ENCODE measurements at regions not wholly inside any gene's neighbourhood (a gene's known extent, or its start where the extent isn't known, plus 50 kb on each side); places are given as distances from the start of the nearest gene placed in this dataset.

DNA sequence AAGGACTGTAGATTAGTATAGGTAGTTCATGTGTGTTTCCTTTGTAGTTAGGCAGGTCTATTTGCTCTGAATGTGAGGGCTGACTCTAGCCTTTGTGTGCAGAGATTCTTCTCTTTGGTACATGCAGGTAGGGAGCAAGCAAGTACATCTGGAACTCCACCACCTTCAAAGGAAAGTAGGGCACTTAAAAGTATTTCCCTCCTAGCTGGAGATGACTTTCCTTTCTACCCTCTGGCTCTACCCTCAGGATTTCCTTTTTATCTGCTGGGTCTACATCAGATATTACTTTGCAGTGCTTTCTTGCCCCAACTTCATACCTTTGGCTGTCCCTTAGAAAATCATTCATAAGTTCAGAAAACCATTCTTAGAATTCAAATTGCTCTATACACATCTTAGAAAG lies 91.7 kb upstream of the HIVEP3 start:
- intact Hi-C loops (cut with micrococcal nuclease): no loop called here
- Histone ChIP-seq H4K20me1 (replicated peaks; ENCODE audit: control insufficient read depth, insufficient read depth, low read length) (no peaks in the 10 kb centered on the region), H3K27me3 (ENCODE audit: control insufficient read depth in 2 of 2, insufficient read depth in 2 of 2, low read length in 2 of 2) (peaks cover 0 to 9% of the 10 kb centered on the region in 2 experiments; a peak in 1 of 5 replicates), H3K4me2 (ENCODE audit: insufficient read depth, low read length) (no peak overlapping the region), H3K36me3 (ENCODE audit: control insufficient read depth, insufficient read depth, low read length) (no peaks in the 10 kb centered on the region), H3K79me2 (ENCODE audit: control insufficient read depth, insufficient read depth, low read length) (no peaks in the 10 kb centered on the region), H3K9me3 (replicated peaks; ENCODE audit: control insufficient read depth, insufficient read depth, low read depth, low read length) (no peaks in the 10 kb centered on the region), H3K9me1 (ENCODE audit: control insufficient read depth, insufficient read depth, low read length) (no peaks in the 10 kb centered on the region), H3K4me3 (no peak overlapping the region), H3K27ac (ENCODE audit: extremely low read depth, low read depth, low read length) (no peak overlapping the region), H3K4me1 (replicated peaks in 1 of 2; ENCODE audit: control insufficient read depth in 2 of 2, insufficient read depth in 2 of 2, low read length in 2 of 2) (no peaks in the 10 kb centered on the region), H2AFZ (ENCODE audit: low read depth, low read length) (no peak overlapping the region), H3K9ac (ENCODE audit: insufficient read depth in 1 of 2, low read depth in 2 of 2, low read length in 2 of 2) (no peak overlapping the region)
- no peak for ATAC-seq
- ChIA-PET CTCF (ENCODE audit: low intra/inter-chr PET ratio) (no interaction called here), POLR2A (no interaction called here)
- in situ Hi-C loops (cut with MboI): no loop called here
- no TSS peak for BruUV-seq (replicated peaks)
- no peak for DNase-seq (ENCODE audit: extremely low read depth in 1 of 4, low spot score in 3 of 4)
- no peak for FAIRE-seq
- no peak for TF ChIP-seq ELF1 (tag; IDR thresholded peaks at IDR 0.05)
- no peak for TF ChIP-seq MTF1 (CRISPR knock-in tag; IDR thresholded peaks at IDR 0.05; ENCODE audit: borderline replicate concordance)
- no peak for TF ChIP-seq NBN (IDR thresholded peaks at IDR 0.05; ENCODE audit: low read depth)
- no peak for TF ChIP-seq RAD51 (IDR thresholded peaks at IDR 0.05; ENCODE audit: borderline replicate concordance, low read depth)
- TF ChIP-seq, protein P1, sequence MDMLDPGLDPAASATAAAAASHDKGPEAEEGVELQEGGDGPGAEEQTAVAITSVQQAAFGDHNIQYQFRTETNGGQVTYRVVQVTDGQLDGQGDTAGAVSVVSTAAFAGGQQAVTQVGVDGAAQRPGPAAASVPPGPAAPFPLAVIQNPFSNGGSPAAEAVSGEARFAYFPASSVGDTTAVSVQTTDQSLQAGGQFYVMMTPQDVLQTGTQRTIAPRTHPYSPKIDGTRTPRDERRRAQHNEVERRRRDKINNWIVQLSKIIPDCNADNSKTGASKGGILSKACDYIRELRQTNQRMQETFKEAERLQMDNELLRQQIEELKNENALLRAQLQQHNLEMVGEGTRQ (CRISPR knock-in tag; IDR thresholded peaks at IDR 0.05): no peak
- TF ChIP-seq SIN3B (IDR thresholded peaks at IDR 0.05; ENCODE audit: low read depth): no peak
- TF ChIP-seq, protein P2, sequence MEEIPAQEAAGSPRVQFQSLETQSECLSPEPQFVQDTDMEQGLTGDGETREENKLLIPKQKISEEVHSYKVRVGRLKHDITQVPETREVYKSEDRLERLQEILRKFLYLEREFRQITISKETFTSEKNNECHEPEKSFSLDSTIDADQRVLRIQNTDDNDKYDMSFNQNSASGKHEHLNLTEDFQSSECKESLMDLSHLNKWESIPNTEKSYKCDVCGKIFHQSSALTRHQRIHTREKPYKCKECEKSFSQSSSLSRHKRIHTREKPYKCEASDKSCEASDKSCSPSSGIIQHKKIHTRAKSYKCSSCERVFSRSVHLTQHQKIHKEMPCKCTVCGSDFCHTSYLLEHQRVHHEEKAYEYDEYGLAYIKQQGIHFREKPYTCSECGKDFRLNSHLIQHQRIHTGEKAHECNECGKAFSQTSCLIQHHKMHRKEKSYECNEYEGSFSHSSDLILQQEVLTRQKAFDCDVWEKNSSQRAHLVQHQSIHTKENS (CRISPR knock-in tag; IDR thresholded peaks at IDR 0.05): no peak
- TF ChIP-seq HEY1 (CRISPR knock-in tag; IDR thresholded peaks at IDR 0.05; ENCODE audit: borderline replicate concordance): no peak
- TF ChIP-seq, protein P3, sequence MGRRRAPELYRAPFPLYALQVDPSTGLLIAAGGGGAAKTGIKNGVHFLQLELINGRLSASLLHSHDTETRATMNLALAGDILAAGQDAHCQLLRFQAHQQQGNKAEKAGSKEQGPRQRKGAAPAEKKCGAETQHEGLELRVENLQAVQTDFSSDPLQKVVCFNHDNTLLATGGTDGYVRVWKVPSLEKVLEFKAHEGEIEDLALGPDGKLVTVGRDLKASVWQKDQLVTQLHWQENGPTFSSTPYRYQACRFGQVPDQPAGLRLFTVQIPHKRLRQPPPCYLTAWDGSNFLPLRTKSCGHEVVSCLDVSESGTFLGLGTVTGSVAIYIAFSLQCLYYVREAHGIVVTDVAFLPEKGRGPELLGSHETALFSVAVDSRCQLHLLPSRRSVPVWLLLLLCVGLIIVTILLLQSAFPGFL (CRISPR knock-in tag; IDR thresholded peaks at IDR 0.05): no peak
- no peak for TF ChIP-seq BDP1 (IDR thresholded peaks at IDR 0.05; ENCODE audit: insufficient read depth, insufficient read length)
- TF ChIP-seq ZNF561 (CRISPR knock-in tag; conservative IDR thresholded peaks at IDR 0.05): no peak
- TF ChIP-seq KAT7 (CRISPR knock-in tag; IDR thresholded peaks at IDR 0.05; ENCODE audit: borderline replicate concordance): no peak
